CD4-positive, alpha-beta T cell treated with Interleukin-4 for 1 hour (primary cell): ENCODE measurements at regions not wholly inside any gene's neighbourhood (a gene's known extent, or its start where the extent isn't known, plus 50 kb on each side); places are given as distances from the start of the nearest gene placed in this dataset.

ENCODE experiments used
- DNase-seq, 2 donors: peaks; one replicate each; pipeline ENCODE4 v3.0.0-alpha.2; 2020 to 2022

- no peak for DNase-seq
Observed at GRCh38 chr3:150116196-150116595, 145.5 kb upstream of the PFN2 start.

- no peak for DNase-seq
Observed at GRCh38 chr3:150114873-150115540, 144.3 kb upstream of the PFN2 start.

- no peak for DNase-seq
Observed at GRCh38 chr3:150114273-150114672, 143.6 kb upstream of the PFN2 start.

GRCh38 chr3:150110097-150110496 lies 139.4 kb upstream of the PFN2 start:
- no peak for DNase-seq

- DNase-seq = no peak
Observed at GRCh38 chr3:150107429-150108175, 136.9 kb upstream of the PFN2 start.

- no peak for DNase-seq
Observed at GRCh38 chr3:150106740-150107428, 136.2 kb upstream of the PFN2 start.

GRCh38 chr3:150105886-150106612 lies 135.4 kb upstream of the PFN2 start:
- no peak for DNase-seq

GRCh38 chr3:150105025-150105424 lies 134.3 kb upstream of the PFN2 start:
- no peak for DNase-seq

GRCh38 chr3:150104564-150104963 lies 133.9 kb upstream of the PFN2 start:
- DNase-seq = no peak

GRCh38 chr3:150101016-150101415 lies 130.3 kb upstream of the PFN2 start:
- DNase-seq = no peak

GRCh38 chr3:150098621-150099020 lies 127.9 kb upstream of the PFN2 start:
- no peak for DNase-seq

GRCh38 chr3:150097588-150097890 lies 126.8 kb upstream of the PFN2 start:
- no peak for DNase-seq

GRCh38 chr3:150096700-150097587 lies 126.2 kb upstream of the PFN2 start:
- no peak for DNase-seq

GRCh38 chr3:150094150-150094933 lies 123.6 kb upstream of the PFN2 start:
- no peak for DNase-seq

- DNase-seq = no peak
Observed at GRCh38 chr3:150091626-150092025, 120.9 kb upstream of the PFN2 start.

- no peak for DNase-seq
Observed at GRCh38 chr3:150090877-150091276, 120.2 kb upstream of the PFN2 start.

GRCh38 chr3:150090006-150090405 lies 119.3 kb upstream of the PFN2 start:
- no peak for DNase-seq

- no peak for DNase-seq
Observed at GRCh38 chr3:150084128-150084527, 113.4 kb upstream of the PFN2 start.

GRCh38 chr3:150083655-150084042 lies 113.0 kb upstream of the PFN2 start:
- DNase-seq = no peak

GRCh38 chr3:150082898-150083654 lies 112.4 kb upstream of the PFN2 start:
- DNase-seq = no peak

- no peak for DNase-seq
Observed at GRCh38 chr3:150081084-150081483, 110.4 kb upstream of the PFN2 start.
